ENCODE measurements at regions not wholly inside any gene's neighbourhood (a gene's known extent, or its start where the extent isn't known, plus 50 kb on each side); places are given as distances from the start of the nearest gene placed in this dataset.
A peak's percentile ranks its signal among the peaks of the same experiment; 100 is the strongest.

DNA sequence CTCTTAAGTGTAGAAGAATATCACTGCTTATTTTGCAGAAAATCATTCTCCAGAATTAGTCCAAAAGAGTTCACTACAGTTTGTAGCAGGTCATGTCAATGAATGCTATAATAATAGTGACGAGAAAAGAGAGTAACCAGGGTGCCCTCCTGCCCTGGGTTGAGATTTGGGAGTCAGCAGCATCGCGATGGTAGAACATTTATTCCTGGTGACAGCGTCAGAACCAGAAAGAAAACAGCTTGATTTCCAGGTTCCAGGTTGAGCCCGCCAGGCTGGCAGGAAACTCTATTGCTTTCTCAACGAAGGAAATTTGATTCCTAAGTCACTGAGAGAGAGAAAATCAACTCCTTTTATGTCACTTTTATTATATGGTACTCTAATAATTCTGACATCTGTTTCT is 550.3 kb downstream of the QKI start:
- no peak for DNase-seq

DNA sequence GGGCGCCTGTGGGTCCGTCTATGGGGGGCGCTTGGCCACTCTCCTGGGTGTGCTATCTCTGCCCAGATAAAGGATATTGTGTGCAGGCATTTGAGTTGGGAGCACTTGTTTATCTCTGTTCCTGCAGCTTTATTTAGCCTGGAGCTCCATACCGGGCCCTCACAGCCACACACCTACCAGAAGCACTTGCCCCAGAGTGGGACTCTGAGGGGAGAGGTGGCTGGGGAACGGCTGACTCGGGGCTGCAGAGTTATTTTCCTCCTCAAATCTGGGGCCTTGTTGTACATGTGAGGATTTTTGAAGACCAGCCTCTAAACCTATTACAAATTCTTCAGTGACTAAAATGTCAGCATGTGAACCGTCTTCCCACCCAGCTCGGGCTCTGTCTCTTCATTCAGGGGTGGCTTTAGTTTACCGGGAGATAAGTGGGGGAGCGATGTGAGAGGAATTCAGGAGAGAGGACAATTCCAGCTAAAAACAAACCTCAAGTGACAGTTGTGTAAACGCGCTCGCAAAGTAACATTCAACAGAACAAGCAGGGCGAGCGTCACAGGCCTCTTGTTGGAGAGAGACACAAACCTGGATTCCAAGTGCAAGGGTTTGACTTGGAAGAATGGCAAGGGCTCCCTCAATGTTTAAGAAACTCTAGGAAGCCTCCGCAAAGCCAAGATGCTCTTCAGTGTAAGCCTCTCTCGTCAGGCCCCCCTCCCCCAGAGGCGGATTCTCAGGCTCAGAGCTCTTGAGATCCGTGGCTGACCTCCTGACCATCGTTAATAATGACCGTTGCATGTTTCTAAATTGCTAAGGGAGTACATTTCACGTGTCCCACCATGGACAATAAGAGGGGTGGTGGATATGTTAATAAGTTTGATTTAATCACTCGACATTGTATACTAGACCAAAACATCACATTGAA is 548.9 kb downstream of the QKI start:
- DNase-seq, result no peak

DNA sequence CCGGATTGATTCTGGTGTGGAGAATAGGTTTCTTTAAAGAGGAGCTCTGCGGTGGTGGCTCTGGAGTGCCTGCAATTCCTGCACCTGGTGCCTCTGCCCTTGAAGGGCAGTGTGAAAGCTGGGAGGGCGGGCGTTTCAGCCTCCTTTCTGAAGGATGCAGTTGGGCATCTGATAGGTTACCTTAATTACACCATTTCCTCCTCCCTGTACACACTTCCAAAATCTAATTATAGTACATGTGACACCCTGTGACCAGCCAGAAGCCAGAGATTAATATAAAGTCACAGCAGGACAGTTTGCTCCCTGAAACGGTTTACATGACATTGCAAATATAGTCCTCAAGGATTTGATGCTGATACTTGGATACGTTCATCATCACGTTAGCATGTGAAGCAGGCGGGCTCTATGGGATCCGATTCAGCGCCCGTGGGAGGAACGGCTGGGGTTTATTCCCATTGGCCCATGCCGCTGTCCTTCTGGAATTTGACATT is 548.2 kb downstream of the QKI start:
- no peak for DNase-seq

DNA sequence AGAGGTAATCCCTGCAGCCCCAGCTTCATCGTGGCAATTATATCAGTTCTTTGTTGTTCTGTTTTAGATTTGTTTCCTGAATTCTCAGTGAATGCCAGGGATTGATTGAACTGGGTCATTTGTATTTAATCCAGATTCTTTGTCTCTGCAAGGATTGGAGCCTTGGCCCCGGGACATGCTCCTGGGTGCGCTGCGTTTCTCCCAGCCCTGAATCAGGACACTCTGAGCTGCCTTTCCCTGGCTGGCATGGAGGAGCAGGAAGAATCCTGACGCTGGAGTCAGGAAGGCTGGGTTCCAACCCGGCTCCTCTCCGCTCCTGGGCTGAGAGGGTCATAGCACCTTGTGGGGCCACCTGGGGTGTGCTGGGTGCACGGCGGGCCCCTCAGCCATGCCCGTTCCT is 545.6 kb downstream of the QKI start:
- DNase-seq, result no peak

DNA sequence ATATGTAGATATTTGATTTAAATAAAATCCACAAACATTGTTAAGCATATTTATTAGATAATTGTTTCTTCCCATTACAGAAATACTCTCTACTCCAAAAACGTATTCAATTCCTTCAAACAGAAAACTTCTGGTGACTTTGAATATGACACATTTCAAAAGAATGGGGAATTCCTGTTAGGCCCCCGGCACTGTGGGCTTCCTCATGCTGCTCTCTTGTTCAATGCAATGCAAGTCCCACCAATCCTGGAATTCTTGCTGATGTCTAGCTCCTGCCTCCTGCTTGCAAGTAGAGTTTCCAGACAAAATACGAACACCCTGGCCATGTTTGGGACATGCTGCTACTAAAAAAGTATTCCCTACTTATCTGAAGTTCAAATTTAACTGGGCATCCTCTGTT is 544.1 kb downstream of the QKI start:
- DNase-seq, result no peak

DNA sequence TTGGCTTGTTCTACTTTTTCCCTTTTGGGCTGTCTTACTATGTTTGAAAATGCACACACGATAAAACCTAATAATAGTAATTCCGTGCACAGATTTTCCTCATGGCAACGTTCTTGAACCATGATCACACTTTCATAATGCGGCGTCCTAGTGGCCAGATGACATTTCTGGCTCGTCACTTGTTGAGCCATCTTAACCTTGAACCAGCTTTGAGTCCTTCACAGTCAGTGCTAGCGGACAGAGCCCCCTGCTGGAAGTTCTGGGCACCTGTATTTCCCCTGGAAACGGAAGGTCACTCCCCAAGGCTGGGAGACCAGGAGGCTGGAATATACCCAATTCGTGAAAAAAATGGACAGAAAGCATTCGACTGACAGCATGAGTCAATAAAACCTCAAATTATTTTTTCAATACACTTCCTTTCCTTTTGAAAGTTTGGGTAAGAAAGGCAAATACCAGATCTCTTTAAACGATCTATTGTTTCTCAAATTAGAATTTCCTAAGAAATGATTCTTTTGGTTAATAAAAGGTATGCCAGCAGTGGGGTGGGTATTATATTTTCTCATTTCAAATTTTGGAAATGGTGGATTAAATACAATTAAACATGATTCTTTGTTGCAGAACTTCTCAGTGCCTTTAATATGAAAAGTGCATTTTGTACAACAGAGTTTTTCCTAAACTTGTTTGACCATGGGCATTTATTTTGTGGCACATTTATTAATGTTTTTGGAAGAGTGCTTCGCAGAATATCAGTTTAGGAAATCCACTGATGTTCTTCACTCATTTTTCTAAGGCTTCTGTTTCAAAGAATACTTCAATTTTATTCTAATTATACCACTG is 542.3 kb downstream of the QKI start:
- DNase-seq, result peak; percentile 46

DNA sequence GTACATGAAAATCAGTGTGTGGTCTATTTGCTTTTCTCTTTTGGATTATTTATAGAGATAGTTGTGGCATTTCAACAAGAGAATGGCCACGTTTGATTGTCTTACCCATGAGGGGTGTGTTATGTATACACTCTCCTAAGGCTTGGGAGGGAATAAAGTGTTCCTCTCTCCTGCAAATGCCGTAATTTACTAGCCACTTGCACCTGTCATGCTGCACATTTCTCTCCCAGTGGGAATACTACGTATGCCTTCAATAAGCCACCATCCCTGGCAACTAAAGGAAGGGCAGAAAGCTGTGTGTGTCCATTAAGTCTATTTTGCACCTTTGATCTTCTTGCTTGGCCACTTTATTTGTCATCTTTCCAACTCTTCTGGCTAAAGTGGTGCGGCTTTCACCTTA is 541.2 kb downstream of the QKI start:
- DNase-seq, result no peak

DNA sequence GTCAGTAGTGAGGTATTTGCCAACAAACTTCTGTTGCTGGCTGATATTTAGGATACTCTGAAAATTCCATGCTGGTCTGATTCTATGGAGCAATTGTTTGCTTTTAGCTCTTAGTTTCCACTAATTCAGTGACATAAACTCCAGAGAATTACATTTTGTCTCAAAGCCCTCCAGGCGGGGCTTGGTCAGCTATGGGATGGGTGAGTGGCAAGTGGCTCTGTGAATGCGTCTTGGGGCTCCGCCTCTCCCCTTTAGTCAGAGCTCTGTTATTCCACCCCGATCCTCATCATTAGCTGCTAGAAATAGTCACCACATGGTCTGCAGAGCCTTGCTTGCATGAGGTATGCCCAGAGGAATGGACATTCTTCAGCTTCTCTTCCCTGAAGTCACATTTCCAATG is 540.6 kb downstream of the QKI start:
- no peak for DNase-seq

DNA sequence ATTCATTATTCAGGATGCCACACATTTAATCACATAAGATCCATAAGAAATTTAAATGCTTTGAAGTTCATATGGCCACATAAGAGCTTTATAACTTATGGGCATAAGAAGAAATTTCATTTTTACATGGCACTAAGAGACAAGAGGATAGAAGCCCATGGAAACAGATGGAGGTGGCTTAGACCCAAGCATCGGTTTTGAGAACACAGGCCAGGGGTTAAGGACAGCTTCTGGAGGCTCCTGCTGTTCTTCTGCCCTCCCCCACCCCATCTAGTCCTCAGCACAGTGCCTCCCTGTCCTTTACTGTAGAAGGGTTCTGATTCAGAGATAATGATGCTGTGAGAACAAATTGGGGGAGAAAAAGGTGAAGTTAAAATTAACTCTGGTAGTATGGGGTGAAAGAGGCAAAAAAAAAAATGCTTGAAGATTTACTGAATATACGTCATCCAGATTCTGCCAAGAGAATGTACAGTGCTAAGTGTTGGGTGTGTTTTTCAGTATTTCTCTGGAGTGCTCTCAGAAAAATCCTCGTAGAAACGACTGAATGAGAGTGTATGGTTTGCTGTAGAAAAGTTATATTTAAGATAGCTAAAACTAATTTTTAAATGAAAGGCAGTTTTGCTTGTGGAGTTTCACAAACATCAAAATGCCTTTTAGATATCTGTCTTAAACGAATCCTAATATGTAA is 539.7 kb downstream of the QKI start:
- DNase-seq, result no peak

DNA sequence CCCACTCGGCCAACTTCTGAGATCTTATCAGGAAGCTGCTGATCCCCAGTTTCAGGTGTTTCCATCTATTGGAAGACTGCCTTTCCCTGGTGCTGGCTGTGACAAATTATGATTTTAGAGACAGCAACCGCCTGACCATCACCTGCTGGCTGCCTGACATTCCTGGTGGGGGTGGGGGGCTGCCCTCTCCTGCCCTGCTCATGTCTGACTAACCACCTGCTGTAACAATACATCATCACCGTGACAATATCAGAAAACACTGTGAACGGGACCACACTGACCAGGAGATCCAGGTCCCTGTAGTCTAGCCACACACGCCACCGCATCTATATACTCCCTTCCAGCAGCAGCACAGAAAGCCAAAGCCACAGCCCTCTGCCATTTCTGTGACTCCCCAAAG is 537.5 kb downstream of the QKI start:
- no peak for DNase-seq

DNA sequence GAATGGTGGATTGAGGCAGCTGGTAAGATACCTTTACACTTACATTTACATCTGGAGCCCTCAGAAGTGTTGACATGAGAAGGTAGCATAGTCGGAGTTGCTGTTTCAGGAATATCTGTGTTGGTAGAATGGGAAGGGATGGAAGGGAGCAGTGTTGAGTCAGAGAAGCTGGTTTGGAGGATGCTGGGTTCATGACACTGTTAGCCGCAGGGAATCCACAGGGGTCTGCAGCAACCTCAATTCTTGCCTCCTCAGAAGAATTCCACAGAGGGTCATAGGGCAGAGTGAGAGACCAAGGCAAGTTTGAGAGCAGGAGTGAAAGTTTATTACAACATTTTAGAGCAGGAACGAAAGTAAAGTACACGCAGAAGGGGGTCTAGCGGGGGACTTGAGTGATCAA is 536.8 kb downstream of the QKI start:
- DNase-seq, result no peak

DNA sequence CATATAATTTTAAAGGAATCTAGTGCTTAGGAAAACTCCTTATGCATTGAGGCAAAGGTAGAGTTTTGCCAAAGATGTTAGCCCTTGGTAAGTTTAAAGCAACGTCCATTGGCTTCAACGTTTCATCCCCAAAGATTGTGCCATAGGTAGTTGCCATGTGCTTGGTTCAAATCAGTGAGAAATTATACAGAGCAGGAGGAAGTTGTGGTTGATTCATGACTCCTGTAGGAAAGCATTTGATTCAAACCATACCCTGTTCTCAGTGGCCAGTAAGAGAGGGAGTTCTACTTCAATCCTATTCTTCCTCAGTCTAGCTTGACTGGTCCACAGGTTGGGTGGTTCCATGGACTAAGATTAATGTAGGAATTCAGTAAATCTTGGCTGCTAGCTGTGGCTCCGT is 535.6 kb downstream of the QKI start:
- no peak for DNase-seq

DNA sequence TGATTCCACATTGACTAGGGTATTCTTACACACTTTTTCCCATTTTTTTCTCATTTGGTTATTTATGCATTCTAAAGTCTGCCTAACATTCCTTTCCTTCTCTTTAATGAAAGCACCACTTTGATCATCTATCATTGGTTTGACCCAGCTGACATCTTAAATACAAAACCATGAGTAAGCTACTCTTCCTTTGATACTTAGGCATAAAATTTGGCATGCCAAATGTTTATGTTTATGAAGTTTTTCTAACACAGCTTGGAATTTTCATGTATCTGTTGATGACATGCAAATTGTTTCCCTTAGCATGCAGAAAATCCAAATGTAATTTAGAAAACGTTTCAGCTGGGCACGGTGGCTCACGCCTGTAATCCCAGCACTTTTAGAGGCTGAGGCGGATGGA is 534.9 kb downstream of the QKI start:
- no peak for DNase-seq

DNA sequence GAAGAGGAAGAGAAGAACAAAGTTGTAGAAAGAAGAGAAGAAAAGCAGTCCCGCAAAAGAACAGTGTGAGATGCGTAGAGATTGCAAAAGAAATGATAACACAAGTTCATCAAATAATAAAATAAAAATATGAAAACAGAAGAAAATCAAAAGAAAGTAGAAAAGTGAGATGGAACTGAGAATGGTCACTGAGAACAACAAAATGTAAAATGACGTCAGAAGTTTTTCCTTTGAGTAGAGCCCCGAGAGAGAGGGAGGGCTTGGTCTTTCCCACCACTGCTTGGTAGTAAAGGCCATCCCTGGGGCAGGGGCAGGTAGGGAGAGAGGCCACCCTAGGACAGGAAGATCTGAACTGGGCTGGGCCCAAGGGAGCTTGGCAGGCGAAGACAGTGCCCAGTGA is 533.7 kb downstream of the QKI start:
- no peak for DNase-seq

DNA sequence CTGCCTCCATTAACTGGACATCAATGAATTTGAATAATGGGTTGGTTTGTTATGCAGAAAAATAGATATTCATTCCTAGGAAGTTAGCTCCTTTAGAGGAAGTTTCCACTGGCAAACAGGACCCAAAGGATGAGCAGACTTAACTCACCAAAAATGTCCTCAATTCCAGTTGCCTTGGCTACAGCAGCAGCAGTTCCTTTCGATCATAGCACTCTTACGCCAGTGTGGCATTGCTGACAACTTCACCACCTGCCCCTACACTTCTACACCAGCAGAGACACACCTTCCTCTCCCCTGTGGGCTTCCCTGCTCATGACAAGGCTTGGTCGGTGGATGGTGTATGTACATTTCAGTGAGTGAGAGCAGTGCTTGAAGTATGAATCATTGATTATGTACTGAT is 532.8 kb downstream of the QKI start:
- no peak for DNase-seq

DNA sequence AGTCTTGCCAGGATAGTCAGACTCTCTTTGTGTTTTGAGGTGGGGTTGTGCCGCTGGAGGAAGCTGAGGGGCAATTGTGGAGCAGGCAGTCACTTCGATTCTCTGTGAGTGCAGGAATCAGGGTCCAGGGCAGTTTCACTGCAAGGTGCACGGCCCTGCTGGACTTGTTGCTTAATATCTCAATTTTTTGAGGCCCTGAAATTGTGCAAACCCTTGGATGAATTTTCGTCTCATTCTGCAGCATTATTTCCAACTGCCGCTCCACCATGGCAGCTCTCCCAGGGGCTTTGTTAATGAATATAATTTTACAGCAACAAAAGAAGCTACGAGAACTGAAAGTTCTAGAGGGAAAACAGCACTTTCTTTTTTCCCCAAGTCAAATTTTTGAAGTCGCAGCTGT is 531.9 kb downstream of the QKI start:
- no peak for DNase-seq

DNA sequence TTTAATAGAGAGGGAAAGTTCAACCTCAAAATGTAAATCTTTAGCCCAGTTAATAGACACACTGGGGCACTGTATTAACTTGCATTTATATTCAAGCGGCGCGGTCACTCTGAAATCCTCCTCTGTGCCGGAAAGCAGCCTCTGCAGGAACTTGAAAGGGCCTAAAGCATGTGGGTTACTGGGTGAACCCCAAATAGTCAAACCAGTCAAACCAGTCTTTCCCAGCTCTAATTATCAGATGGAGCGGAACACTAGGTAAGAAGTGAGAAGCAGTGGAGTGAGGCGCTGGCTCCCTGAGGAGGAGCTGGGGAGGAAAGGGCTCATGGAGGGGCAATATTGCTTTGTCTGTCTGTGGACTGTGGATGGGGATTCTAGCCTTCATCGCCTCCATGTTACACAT is 531.3 kb downstream of the QKI start:
- no peak for DNase-seq

DNA sequence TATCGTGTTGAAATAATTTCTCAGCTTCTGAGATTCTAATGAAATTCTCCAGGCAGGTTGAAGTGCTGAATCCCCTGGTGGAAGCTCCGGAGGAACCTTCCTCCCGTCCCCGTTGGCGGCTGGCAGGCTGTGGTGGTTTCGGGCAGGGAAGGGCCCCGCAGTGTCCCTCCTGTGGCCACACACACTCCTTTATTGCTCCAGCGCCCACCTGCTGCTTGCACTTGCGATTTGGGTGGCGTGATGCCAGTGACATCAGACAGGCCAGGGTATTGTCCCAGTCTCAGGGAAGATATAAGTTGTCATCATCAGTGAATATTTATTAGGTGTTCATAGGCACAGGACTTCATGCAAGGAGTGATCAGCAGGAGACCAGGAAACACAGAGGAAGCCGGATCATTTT is 530.4 kb downstream of the QKI start:
- DNase-seq, result no peak

DNA sequence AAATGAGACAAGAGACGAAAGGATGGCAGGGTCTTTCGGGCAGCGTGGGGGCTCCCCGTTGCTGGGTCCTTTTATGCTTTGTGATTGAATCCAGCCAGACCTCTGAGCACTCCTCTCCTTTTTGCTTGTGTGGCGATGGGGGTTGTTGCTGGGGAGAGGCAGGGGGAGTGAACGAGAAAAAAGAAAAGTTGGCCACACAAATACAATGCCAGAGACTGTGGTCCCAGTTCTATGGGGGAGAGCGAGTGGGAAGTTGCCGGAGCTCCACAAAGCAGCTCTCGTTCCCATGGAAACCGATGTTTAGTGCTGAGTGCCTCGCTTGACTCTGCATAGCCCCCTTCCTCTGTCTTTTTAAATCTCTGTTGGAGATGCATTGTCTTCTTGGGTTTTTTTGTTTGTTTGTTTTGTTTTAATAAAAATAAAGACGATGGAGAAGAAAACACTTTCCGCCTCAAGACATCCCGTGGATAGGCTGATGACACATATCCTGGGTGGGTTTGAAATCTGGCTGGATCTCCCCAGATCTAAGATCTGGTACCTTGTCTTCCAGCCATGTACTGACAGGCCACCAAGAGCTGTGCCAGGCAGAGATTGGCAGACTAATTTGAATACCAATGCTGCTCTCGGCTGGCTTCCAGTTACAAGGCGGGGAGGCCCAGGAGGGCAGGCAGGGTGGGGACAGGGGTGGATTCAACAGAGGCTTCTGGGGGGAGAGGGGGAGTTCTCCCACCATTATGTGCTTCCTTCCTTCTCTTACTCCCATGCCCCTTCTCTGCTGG is 529.3 kb downstream of the QKI start:
- DNase-seq, result no peak

DNA sequence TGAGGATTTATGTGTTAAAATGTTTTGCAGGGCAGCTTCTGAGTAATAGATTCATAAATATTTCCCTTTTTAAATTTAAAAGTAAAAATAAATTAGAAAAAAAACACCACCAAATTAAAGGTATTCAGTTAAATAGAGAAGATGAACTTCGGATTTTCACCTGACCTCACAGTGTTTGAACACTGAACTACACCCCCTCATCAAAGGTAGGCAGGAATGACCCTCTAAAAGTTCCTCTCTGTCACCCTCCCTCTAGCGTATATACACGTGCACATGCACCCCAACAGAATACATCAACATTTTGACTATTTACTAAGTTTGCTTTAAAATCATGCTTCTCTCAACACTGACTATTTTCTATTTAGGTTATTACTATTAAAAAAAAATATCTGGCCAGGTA is 528.3 kb downstream of the QKI start:
- DNase-seq, result no peak

DNA sequence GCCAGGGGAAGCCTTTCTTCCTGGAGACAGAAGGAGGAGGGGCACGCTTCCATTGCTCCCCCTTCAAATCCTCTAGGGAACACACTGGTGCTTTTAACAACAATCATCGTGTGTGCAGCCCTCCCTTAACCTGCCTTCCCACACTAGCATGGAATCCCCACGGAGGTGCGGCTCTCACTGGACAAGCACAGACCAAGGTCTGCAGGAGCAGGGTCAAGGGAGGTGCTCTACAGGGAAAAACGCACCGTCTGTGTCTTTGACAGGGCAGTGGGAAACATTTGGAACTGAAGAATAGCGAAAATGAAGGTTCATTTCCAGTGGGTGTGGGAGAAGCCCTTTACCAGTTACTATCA is 527.1 kb downstream of the QKI start:
- DNase-seq, result no peak

DNA sequence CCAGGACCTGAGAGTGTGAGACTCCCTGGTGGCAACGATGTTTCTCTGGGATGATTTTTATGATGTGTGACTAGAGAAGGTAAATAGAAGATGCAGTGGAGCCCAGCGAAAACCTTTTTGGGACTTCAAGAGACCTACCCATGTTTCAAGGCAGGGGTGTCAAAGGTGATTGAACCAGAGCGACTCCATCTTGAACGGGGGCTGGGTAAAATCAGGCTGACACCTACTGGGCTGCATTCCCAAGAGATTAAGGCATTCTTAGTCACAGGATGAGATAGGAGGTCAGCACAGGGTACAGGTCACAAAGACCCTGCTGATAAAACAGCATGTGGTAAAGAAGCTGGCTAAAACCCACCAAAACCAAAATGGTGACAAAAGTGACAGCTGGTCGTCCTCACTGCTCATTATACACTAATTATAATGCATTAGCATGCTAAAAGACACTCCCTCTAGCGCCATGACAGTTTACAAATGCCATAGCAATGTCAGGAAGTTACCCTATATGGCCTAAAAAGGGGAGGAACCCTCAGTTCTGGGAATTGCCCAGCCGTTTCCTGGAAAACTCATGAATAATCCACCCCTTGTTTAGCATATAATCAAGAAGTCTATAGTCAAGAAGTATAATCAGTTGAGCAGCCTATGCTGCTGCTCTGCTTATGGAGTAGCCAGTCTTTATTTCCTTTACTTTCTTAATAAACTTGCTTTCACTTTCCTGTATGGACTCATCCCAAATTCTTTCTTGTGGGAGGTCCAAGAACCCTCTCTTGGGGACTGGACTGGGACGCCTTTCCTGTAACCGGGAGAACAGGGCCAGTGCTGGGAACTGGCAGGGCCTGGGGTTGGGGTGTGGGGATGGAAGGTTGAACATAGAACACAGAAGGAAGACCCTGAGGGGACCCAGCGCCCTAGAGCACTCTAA is 526.4 kb downstream of the QKI start:
- no peak for DNase-seq
